GM12878 (cell line): ENCODE measurements at regions not wholly inside any gene's neighbourhood (a gene's known extent, or its start where the extent isn't known, plus 50 kb on each side); places are given as distances from the start of the nearest gene placed in this dataset.

Source experiments
- ATAC-seq: fragments of 200-7000 bp; cut with Tn5 transposase; 3 replicates; pipeline ENCODE4 v1.9.1; 2020; ENCODE audit warnings: mild to moderate bottlenecking, moderate library complexity
- BruUV-seq: library from RNA; stranded (reverse); fragments of 400-500 nt; replicated peaks from 2 replicates; lab custom pipeline; 2021; lab: Mats Ljungman, UMichigan
- CTCF ChIA-PET: fragments of 300-600 bp; sonication (Branson Sonifier 250); formaldehyde crosslinking; extraction: SDS; loops from one replicate; lab custom pipeline; 2021; ENCODE audit warnings: inconsistent platforms; lab: Yijun Ruan, JAX
- POLR2A ChIA-PET: fragments of 350-600 bp; formaldehyde crosslinking; extraction: SDS; loops from one replicate; lab custom pipeline; 2021; ENCODE audit warnings: inconsistent platforms; lab: Charles Lee
- RAD21 ChIA-PET: fragments of 300-600 bp; sonication (Branson Sonifier 250); formaldehyde crosslinking; loops from one replicate; lab custom pipeline; 2023; ENCODE audit warnings: antibody characterized with exemption; ENCODE audit not compliant: unreplicated experiment; lab: Charles Lee
- SMC1A ChIA-PET: fragments of 300-600 bp; sonication (Branson Sonifier 250); formaldehyde crosslinking; loops from one replicate; lab custom pipeline; 2023; ENCODE audit not compliant: unreplicated experiment, uncharacterized antibody; lab: Charles Lee
- DNase-seq: peaks from one replicate; pipeline ENCODE4 v3.0.0-alpha.2; 2011; ENCODE audit warnings: low read depth, low spot score
- FAIRE-seq: peaks from 3 replicates; lab custom pipeline; 2011; peaks lifted over from hg19 to GRCh38; lab: Jason Lieb, UNC
- H2AFZ ChIP-seq: 2 replicates; pipeline ENCODE4 v1.6.0; 2011; ENCODE audit warnings: low read depth, low read length, control low read depth; ENCODE audit not compliant: control insufficient read depth
- H3K27ac ChIP-seq: 2 replicates; pipeline ENCODE4 v1.5.1; 2011; ENCODE audit warnings: control low read depth; ENCODE audit not compliant: control insufficient read depth, insufficient read depth
- H3K27me3 ChIP-seq, 2 experiments: replicated peaks in 1 of 2; 2 replicates each; pipeline versions ENCODE4 v1.6.0 to v1.6.1; 2011; ENCODE audit warnings: low read length in 1 of 2; ENCODE audit not compliant: control insufficient read depth in 2 of 2, insufficient read depth in 2 of 2
- H3K36me3 ChIP-seq, 2 experiments: 2 replicates each; pipeline ENCODE4 v1.5.1; 2011; ENCODE audit warnings: low read length in 1 of 2; ENCODE audit not compliant: control insufficient read depth in 2 of 2, insufficient read depth in 2 of 2
- H3K4me1 ChIP-seq: 2 replicates; pipeline ENCODE4 v1.6.1; 2011; ENCODE audit warnings: mild to moderate bottlenecking, low read length, moderate library complexity, mixed read lengths; ENCODE audit not compliant: control insufficient read depth, insufficient read depth
- H3K4me2 ChIP-seq: 2 replicates; pipeline ENCODE4 v1.6.0; 2011; ENCODE audit warnings: control low read depth; ENCODE audit not compliant: control insufficient read depth, insufficient read depth
- H3K4me3 ChIP-seq: fragments of 200-600 bp; sonication (generic); 2 replicates; pipeline ENCODE4 v1.5.1; 2016
- H3K79me2 ChIP-seq: 2 replicates; pipeline ENCODE4 v1.6.0; 2011; ENCODE audit warnings: low read length; ENCODE audit not compliant: control insufficient read depth, insufficient read depth
- H3K9ac ChIP-seq: 2 replicates; pipeline ENCODE4 v1.8.0; 2011; ENCODE audit warnings: low read length, control low read depth, mixed read lengths; ENCODE audit not compliant: control insufficient read depth, insufficient read depth
- H3K9me3 ChIP-seq: replicated peaks from 3 replicates; pipeline ENCODE4 v1.5.1; 2011; ENCODE audit warnings: mild to moderate bottlenecking, low read length; ENCODE audit not compliant: control insufficient read depth, insufficient read depth
- H4K20me1 ChIP-seq: 2 replicates; pipeline ENCODE4 v1.6.0; 2011; ENCODE audit not compliant: control insufficient read depth, insufficient read depth
- WGBS: methylation state at CpG from one replicate; pipeline ENCODE4 v1.1.6; 2016; ENCODE audit warnings: low lambda C conversion rate; ENCODE audit not compliant: insufficient replicate concordance, insufficient coverage; ENCODE audit errors: missing lambda C conversion rate; 5-methylcytosine and 5-hydroxymethylcytosine counted together
- in situ Hi-C: fragments of 300-500 bp; cut with MboI; formaldehyde crosslinking; loops from 9 replicates; pipeline ENCODE4 v1.14.3; 2018; ENCODE audit warnings: mixed read lengths
- intact Hi-C: fragments of 100-400 bp; cut with micrococcal nuclease; formaldehyde crosslinking; loops from one replicate; pipeline ENCODE4 v1.14.2; 2022; ENCODE audit not compliant: unreplicated experiment
- TF ChIP-seq, protein P1 (sequence below): fragments of 450-650 bp; IDR thresholded peaks from 2 replicates; pipeline ENCODE4 v1.6.1; 2017; ENCODE audit warnings: mild to moderate bottlenecking, low read depth, inconsistent platforms; ENCODE audit not compliant: poor library complexity, severe bottlenecking
- TF ChIP-seq, protein P2 (sequence below): IDR thresholded peaks from 2 replicates; pipeline ENCODE4 v1.6.1; 2012; ENCODE audit warnings: improper control_type of control experiment, low read depth, low read length; ENCODE audit not compliant: insufficient replicate concordance

DNA sequence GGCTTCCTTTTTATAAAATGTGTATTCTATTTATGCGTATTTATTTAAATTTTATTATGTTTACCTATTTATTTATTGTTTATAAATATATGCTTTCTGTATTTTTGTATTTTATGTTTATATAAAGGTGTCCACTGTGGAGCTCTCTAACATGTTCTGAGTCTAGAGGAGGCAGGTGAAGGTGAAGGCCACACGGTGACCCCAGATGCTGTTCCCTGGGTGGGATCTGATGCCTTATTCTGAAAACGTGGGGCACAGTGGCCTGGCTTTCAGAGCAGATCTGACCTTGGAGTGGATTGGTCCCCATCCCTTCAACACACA, 104.7 kb upstream of the SLC7A14 start:
- TF ChIP-seq, protein P1, sequence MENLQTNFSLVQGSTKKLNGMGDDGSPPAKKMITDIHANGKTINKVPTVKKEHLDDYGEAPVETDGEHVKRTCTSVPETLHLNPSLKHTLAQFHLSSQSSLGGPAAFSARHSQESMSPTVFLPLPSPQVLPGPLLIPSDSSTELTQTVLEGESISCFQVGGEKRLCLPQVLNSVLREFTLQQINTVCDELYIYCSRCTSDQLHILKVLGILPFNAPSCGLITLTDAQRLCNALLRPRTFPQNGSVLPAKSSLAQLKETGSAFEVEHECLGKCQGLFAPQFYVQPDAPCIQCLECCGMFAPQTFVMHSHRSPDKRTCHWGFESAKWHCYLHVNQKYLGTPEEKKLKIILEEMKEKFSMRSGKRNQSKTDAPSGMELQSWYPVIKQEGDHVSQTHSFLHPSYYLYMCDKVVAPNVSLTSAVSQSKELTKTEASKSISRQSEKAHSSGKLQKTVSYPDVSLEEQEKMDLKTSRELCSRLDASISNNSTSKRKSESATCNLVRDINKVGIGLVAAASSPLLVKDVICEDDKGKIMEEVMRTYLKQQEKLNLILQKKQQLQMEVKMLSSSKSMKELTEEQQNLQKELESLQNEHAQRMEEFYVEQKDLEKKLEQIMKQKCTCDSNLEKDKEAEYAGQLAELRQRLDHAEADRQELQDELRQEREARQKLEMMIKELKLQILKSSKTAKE = no peak
- TF ChIP-seq, protein P2, sequence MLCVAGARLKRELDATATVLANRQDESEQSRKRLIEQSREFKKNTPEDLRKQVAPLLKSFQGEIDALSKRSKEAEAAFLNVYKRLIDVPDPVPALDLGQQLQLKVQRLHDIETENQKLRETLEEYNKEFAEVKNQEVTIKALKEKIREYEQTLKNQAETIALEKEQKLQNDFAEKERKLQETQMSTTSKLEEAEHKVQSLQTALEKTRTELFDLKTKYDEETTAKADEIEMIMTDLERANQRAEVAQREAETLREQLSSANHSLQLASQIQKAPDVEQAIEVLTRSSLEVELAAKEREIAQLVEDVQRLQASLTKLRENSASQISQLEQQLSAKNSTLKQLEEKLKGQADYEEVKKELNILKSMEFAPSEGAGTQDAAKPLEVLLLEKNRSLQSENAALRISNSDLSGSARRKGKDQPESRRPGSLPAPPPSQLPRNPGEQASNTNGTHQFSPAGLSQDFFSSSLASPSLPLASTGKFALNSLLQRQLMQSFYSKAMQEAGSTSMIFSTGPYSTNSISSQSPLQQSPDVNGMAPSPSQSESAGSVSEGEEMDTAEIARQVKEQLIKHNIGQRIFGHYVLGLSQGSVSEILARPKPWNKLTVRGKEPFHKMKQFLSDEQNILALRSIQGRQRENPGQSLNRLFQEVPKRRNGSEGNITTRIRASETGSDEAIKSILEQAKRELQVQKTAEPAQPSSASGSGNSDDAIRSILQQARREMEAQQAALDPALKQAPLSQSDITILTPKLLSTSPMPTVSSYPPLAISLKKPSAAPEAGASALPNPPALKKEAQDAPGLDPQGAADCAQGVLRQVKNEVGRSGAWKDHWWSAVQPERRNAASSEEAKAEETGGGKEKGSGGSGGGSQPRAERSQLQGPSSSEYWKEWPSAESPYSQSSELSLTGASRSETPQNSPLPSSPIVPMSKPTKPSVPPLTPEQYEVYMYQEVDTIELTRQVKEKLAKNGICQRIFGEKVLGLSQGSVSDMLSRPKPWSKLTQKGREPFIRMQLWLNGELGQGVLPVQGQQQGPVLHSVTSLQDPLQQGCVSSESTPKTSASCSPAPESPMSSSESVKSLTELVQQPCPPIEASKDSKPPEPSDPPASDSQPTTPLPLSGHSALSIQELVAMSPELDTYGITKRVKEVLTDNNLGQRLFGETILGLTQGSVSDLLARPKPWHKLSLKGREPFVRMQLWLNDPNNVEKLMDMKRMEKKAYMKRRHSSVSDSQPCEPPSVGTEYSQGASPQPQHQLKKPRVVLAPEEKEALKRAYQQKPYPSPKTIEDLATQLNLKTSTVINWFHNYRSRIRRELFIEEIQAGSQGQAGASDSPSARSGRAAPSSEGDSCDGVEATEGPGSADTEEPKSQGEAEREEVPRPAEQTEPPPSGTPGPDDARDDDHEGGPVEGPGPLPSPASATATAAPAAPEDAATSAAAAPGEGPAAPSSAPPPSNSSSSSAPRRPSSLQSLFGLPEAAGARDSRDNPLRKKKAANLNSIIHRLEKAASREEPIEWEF = no peak
- ATAC-seq (no peak), DNase-seq (no peak), FAIRE-seq (no peak)
- ChIA-PET POLR2A (no interaction called here), SMC1A (interaction anchor here (1.2 to 2.9 kb wide), 4 partner anchors 278 to 500 kb away, joined by 3 to 21 read pairs (median 4); no protein-coding TSS in a partner anchor), RAD21 (interaction anchor here (0.9 to 3.3 kb wide), 3 partner anchors 273 to 279 kb away, joined by 3 to 20 read pairs (median 6); no protein-coding TSS in a partner anchor), CTCF (interaction anchor here (1.4 to 3.6 kb wide), 4 partner anchors 11 to 280 kb away, joined by 3 to 38 read pairs (median 6); no protein-coding TSS in a partner anchor)
- intact Hi-C loops (loop anchor here (1.0 to 2.0 kb wide), 2 partner anchors 276 to 380 kb away; no protein-coding TSS in a partner anchor), in situ Hi-C loops (no loop called here)
- Histone ChIP-seq H3K79me2 (no peaks in the 10 kb centered on the region), H2AFZ (no peak overlapping the region), H3K4me3 (no peak overlapping the region), H3K27me3 (no peaks in the 10 kb centered on the region; a peak in 1 of 4 replicates), H3K9me3 (no peaks in the 10 kb centered on the region), H3K27ac (no peak overlapping the region), H3K36me3 (no peaks in the 10 kb centered on the region), H4K20me1 (no peaks in the 10 kb centered on the region), H3K4me1 (no peaks in the 10 kb centered on the region), H3K9ac (no peak overlapping the region), H3K4me2 (no peak overlapping the region)
- 10% methylated on average over 3 of the region's 3 CpGs for WGBS
- no TSS peak for BruUV-seq
